ENCODE measurements at regions not wholly inside any gene's neighbourhood (a gene's known extent, or its start where the extent isn't known, plus 50 kb on each side); places are given as distances from the start of the nearest gene placed in this dataset.

GRCh38 chr3:180188512-180189309, 152.0 kb upstream of the PEX5L start:
- no peak for DNase-seq (ENCODE audit: low spot score in 2 of 2)
- intact Hi-C loops (cut with DNase I; ENCODE audit: low total_unique reads) = no loop called here
- no peak overlapping the region for H3K27ac ChIP-seq

DNA sequence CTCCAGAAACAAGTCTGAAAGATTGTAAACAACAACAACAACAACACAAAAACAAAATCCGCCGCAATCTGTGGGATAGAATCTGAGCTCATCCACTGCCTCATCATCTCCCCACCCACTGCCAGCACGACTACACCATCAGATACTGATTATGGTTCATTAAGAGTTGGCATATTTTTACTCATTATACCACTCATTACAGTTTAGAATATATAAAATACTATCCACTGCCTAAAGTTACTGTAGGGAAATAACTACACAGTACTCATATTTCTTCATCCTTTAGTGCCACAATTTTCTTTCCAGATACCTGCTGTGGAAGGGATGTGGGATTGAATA, 152.5 kb upstream of the PEX5L start:
- H3K27ac ChIP-seq = no peak overlapping the region
- DNase-seq (ENCODE audit: low spot score in 2 of 2) = no peak
- no peaks in the 10 kb centered on the region for H3K27me3 ChIP-seq
- H3K4me3 ChIP-seq = no peak overlapping the region
- TF ChIP-seq CTCF (IDR thresholded peaks at IDR 0.05) (no peak), POLR2AphosphoS5 (IDR thresholded peaks at IDR 0.05) (no peak), POLR2A (IDR thresholded peaks at IDR 0.05) (no peak)
- H3K9me3 ChIP-seq = no peaks in the 10 kb centered on the region
- H3K4me1 ChIP-seq = no peaks in the 10 kb centered on the region
- H3K36me3 ChIP-seq = no peaks in the 10 kb centered on the region
- intact Hi-C loops (cut with DNase I; ENCODE audit: low total_unique reads) = no loop called here

More at GRCh38 chr3:180188512-180189309, 152.0 kb upstream of the PEX5L start:
- Histone ChIP-seq H3K27me3 (no peaks in the 10 kb centered on the region), H3K4me1 (no peaks in the 10 kb centered on the region), H3K4me3 (no peak overlapping the region), H3K36me3 (no peaks in the 10 kb centered on the region), H3K9me3 (no peaks in the 10 kb centered on the region)
- TF ChIP-seq POLR2A (IDR thresholded peaks at IDR 0.05) (no peak), CTCF (IDR thresholded peaks at IDR 0.05) (no peak), POLR2AphosphoS5 (IDR thresholded peaks at IDR 0.05) (no peak)

- DNase-seq (ENCODE audit: low spot score in 2 of 2) = no peak
- H3K36me3 ChIP-seq = no peaks in the 10 kb centered on the region
- TF ChIP-seq POLR2A (IDR thresholded peaks at IDR 0.05) = no peak
- TF ChIP-seq CTCF (IDR thresholded peaks at IDR 0.05) = no peak
- no peak for TF ChIP-seq POLR2AphosphoS5 (IDR thresholded peaks at IDR 0.05)
- no peak overlapping the region for H3K27ac ChIP-seq
- H3K4me1 ChIP-seq = no peaks in the 10 kb centered on the region
- no peak overlapping the region for H3K4me3 ChIP-seq
- H3K27me3 ChIP-seq = no peaks in the 10 kb centered on the region
- intact Hi-C loops (cut with DNase I; ENCODE audit: low total_unique reads) = no loop called here
- H3K9me3 ChIP-seq = no peaks in the 10 kb centered on the region
These were observed 159.9 kb upstream of the PEX5L start for GRCh38 chr3:180196658-180197057.

DNA sequence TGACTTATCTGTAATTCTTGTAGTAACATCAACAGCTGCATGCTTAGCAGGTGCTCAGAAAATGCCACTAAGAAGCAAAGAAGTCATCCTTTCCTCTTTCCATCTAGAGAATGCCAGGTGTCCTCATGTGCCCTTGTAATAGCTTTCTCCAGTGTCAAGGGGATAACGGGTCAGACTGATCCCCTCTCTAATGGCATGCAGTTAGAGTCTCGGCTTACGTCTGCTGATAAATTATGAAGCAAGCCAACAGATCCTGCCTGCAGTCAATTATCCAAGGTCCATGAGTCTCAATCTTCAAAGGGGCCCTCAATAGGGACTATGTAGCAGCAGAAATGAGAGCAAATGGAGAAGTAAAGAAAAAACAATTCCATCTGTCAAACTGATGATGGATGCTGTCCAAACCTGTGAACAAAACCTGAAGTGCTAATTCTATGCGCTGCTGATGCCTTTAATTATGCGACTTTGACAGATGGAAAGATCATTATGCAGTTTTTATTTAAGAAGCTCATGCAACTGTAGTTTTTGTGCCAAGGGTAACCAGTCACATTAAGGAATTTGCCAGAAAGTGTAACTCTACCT, 162.8 kb upstream of the PEX5L start:
- TF ChIP-seq POLR2A (IDR thresholded peaks at IDR 0.05) (no peak), CTCF (IDR thresholded peaks at IDR 0.05) (no peak), POLR2AphosphoS5 (IDR thresholded peaks at IDR 0.05) (no peak)
- no peaks in the 10 kb centered on the region for H3K9me3 ChIP-seq
- no peaks in the 10 kb centered on the region for H3K36me3 ChIP-seq
- no peak overlapping the region for H3K27ac ChIP-seq
- no peak for DNase-seq (ENCODE audit: low spot score in 2 of 2)
- no peaks in the 10 kb centered on the region for H3K27me3 ChIP-seq
- intact Hi-C loops (cut with DNase I; ENCODE audit: low total_unique reads) = no loop called here
- H3K4me3 ChIP-seq = no peak overlapping the region
- no peaks in the 10 kb centered on the region for H3K4me1 ChIP-seq

GRCh38 chr3:180215866-180216265, 179.1 kb upstream of the PEX5L start:
- TF ChIP-seq POLR2A (IDR thresholded peaks at IDR 0.05) = no peak
- TF ChIP-seq POLR2AphosphoS5 (IDR thresholded peaks at IDR 0.05) = no peak
- TF ChIP-seq CTCF (IDR thresholded peaks at IDR 0.05) = no peak
- peaks cover 0 to 6% of the 10 kb centered on the region in 2 donors for H3K9me3 ChIP-seq
- intact Hi-C loops (cut with DNase I; ENCODE audit: low total_unique reads) = no loop called here
- no peaks in the 10 kb centered on the region for H3K4me1 ChIP-seq
- no peaks in the 10 kb centered on the region for H3K27me3 ChIP-seq
- H3K27ac ChIP-seq = no peak overlapping the region
- H3K4me3 ChIP-seq = no peak overlapping the region
- DNase-seq (ENCODE audit: low spot score in 2 of 2) = no peak
- no peaks in the 10 kb centered on the region for H3K36me3 ChIP-seq
